GM10266 (cell line): ENCODE measurements at regions not wholly inside any gene's neighbourhood (a gene's known extent, or its start where the extent isn't known, plus 50 kb on each side); places are given as distances from the start of the nearest gene placed in this dataset.

Experiments
- DNase-seq: peaks from one replicate; pipeline ENCODE4 v3.0.0; 2012; ENCODE audit errors: extremely low spot score
- TF ChIP-seq, protein P1 (sequence below): IDR thresholded peaks from 2 replicates; pipeline ENCODE4 v1.5.1; 2012; ENCODE audit warnings: mild to moderate bottlenecking, low read depth; ENCODE audit not compliant: control insufficient read depth, insufficient read depth; ENCODE audit errors: missing control alignments

DNA sequence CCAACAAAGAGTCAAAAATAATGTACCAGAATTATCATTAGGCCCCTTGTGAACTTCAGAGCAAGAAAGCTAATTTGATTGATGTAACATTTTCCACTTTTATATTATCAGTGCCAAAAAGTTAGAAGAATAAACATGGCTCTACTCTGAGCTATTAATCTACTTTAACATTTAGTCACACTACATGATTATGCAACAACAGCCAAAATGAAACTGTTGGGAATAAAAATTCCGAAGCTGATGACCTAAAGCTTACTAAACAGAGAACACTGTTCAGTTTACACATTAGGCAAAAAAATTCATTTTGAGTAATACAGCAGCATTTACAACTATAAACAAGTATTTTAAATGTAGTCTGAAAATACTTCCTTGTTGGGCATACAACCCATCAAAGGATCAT is 1134.1 kb downstream of the EPHA3 start:
- TF ChIP-seq, protein P1, sequence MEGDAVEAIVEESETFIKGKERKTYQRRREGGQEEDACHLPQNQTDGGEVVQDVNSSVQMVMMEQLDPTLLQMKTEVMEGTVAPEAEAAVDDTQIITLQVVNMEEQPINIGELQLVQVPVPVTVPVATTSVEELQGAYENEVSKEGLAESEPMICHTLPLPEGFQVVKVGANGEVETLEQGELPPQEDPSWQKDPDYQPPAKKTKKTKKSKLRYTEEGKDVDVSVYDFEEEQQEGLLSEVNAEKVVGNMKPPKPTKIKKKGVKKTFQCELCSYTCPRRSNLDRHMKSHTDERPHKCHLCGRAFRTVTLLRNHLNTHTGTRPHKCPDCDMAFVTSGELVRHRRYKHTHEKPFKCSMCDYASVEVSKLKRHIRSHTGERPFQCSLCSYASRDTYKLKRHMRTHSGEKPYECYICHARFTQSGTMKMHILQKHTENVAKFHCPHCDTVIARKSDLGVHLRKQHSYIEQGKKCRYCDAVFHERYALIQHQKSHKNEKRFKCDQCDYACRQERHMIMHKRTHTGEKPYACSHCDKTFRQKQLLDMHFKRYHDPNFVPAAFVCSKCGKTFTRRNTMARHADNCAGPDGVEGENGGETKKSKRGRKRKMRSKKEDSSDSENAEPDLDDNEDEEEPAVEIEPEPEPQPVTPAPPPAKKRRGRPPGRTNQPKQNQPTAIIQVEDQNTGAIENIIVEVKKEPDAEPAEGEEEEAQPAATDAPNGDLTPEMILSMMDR = no peak
- DNase-seq = no peak

DNA sequence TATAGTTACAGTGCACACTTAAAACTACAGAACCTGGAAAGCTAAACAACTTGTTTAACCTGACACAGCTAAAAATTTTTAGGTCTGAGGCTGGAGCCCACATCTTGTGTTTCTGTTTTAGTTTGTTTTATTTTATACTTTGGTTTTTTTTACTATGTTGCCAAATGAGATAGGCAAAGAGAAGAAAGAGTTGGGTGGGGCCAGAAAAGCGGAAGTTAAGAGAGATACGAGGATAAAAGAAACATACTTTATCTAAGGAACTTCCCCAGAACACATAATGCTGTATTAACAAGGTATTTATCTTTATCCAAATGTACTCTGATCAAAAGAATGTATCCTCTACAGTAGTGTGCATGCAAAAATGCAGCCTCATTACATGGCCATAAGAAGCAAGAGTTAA is 1145.7 kb downstream of the EPHA3 start:
- DNase-seq = no peak
- TF ChIP-seq, protein P1 = no peak

DNA sequence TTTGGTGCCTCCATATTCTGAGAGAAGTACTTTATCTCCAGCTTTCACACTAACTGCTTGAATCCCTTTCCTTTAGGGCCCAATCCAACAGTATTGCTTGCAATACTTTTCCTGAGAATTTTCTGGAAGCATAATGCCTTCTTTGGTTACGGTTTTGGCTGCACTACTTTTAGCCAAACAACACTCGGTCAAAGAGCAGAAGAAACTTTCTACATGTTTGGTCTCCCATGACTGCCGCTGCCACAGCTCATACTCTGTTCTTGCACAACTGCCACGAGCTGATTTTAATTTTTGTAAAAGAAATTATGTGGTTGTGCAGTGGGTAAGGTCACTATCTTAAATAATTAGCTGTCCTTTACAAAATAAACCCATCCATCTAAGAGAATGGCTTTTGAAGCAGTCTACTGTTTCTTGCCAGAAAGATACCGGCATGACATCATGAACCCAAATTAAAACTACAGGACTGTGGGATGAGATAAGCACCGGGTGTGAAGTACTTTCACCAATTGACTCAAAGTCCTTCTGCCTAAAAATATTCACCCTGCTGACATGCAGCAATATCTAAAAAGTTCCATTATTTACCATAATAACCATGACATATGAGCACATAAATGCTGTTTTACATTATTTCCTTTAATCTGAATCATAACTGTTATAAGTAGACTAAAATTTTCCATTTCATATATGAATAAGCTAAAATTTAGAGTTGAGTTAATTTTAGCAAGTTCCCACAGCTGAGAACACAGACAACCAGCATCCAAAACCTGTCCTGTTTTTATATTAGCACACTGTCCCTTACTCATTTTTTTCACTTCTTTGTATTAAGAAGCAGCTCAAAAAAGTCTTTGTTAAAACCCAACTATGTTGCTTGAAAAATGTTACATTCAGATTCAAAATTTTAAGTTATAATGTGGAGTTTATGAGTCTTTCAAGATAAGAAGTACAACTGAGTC is 1154.3 kb downstream of the EPHA3 start:
- no peak for DNase-seq
- TF ChIP-seq, protein P1 = no peak
